Right atrium auricular region (tissue), 2 donors: ENCODE measurements at regions not wholly inside any gene's neighbourhood (a gene's known extent, or its start where the extent isn't known, plus 50 kb on each side); places are given as distances from the start of the nearest gene placed in this dataset.
"Not testable (repeated sequence)": the region's sequence is repeated elsewhere in the genome, so short reads cannot be mapped to it uniquely, and the experiment has no call there.

Experiments
- DNase-seq: peaks from one replicate; pipeline ENCODE4 v3.0.0-alpha.2; 2019; ENCODE audit warnings: low spot score
- H3K27ac ChIP-seq, 2 donors: fragments of 200-600 bp; sonication (generic); 1 replicate in 1 of 2; 2 replicates in 1 of 2; pipeline ENCODE4 v1.5.1; 2016 to 2019
- H3K27me3 ChIP-seq, 2 donors: fragments of 200-600 bp; sonication (generic); one replicate each; pipeline versions ENCODE4 v1.5.1 to v1.6.0; 2017 to 2019
- H3K36me3 ChIP-seq: fragments of 200-600 bp; sonication (generic); one replicate; pipeline ENCODE4 v1.5.1; 2016
- H3K4me1 ChIP-seq, 2 donors: fragments of 200-600 bp; sonication (generic); one replicate each; pipeline versions ENCODE4 v1.5.1 to v1.6.0; 2017 to 2019
- H3K4me3 ChIP-seq, 2 donors: fragments of 200-600 bp; sonication (generic); 1 replicate in 1 of 2; 2 replicates in 1 of 2; pipeline ENCODE4 v1.5.1; 2017 to 2019; ENCODE audit warnings: mild to moderate bottlenecking in 1 of 2, moderate library complexity in 1 of 2
- H3K9me3 ChIP-seq, 2 donors: fragments of 200-600 bp; sonication (generic); one replicate each; pipeline ENCODE4 v1.5.1; 2019
- TF ChIP-seq, protein P1 (sequence below), 2 donors: fragments of 200-600 bp; sonication (generic); IDR thresholded peaks; one replicate each; pipeline ENCODE4 v1.5.1; 2019; ENCODE audit warnings: antibody characterized with exemption in 2 of 2

DNA sequence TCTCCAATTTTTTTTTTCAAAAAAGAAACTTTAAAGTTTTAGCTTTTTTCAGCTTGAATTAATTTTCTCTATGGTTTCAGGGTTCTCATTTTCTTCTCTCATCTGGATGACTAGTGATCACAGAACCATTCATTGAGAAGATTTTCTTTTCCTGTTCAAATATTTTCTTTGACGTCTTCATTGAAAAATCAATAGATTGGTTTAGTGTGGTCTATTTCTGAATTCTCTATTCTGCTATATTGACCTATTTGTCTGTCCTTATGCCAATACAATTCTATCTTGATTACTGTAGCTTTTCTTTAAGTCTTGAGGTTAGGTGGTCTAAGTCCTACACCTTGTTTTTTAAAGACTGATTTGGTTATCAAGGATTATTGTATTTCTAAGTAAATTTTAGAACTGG, 150.2 kb upstream of the MAN1A1 start:
- no peaks in the 10 kb centered on the region for H3K4me1 ChIP-seq
- TF ChIP-seq, protein P1, sequence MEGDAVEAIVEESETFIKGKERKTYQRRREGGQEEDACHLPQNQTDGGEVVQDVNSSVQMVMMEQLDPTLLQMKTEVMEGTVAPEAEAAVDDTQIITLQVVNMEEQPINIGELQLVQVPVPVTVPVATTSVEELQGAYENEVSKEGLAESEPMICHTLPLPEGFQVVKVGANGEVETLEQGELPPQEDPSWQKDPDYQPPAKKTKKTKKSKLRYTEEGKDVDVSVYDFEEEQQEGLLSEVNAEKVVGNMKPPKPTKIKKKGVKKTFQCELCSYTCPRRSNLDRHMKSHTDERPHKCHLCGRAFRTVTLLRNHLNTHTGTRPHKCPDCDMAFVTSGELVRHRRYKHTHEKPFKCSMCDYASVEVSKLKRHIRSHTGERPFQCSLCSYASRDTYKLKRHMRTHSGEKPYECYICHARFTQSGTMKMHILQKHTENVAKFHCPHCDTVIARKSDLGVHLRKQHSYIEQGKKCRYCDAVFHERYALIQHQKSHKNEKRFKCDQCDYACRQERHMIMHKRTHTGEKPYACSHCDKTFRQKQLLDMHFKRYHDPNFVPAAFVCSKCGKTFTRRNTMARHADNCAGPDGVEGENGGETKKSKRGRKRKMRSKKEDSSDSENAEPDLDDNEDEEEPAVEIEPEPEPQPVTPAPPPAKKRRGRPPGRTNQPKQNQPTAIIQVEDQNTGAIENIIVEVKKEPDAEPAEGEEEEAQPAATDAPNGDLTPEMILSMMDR (IDR thresholded peaks at IDR 0.05), result no peak
- H3K9me3 ChIP-seq, result no peaks in the 10 kb centered on the region
- H3K4me3 ChIP-seq, result no peak overlapping the region
- H3K27me3 ChIP-seq, result no peaks in the 10 kb centered on the region
- no peak for DNase-seq
- no peak overlapping the region for H3K27ac ChIP-seq
- no peaks in the 10 kb centered on the region for H3K36me3 ChIP-seq

DNA sequence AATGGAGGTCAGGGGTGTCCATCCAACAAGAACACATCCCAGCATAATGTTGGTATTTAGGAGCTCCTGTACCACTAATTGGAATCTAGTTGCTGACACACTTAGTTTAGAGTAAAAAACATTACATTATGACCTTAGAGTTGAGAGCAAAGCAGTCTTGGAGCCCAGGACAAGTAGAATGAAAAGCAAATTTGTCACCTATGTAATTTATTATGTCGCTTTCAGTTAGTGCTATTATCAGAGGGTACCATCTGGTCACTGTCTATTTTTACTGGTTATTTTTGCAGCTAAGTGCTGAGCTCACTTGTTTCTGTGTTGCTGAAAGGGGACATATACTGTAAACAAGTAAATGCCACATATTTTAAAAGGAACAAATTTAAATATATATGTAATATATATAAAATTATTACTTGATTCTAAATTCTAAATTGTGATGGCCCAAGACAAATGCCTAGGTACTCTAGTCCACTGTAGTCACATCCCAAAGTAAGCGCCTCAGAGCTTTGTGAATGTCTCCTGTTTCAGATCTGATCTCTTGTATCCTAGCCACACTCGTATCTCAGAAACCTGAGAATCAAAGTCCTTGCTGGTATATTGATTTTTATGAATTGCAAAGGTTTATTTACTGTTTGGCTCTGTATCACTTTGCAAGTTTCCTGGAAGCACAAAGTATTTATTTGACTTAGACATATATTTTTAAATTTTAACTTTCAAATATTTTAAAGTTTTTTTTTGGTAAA, 148.6 kb upstream of the MAN1A1 start:
- TF ChIP-seq, protein P1 (IDR thresholded peaks at IDR 0.05), result no peak

DNA sequence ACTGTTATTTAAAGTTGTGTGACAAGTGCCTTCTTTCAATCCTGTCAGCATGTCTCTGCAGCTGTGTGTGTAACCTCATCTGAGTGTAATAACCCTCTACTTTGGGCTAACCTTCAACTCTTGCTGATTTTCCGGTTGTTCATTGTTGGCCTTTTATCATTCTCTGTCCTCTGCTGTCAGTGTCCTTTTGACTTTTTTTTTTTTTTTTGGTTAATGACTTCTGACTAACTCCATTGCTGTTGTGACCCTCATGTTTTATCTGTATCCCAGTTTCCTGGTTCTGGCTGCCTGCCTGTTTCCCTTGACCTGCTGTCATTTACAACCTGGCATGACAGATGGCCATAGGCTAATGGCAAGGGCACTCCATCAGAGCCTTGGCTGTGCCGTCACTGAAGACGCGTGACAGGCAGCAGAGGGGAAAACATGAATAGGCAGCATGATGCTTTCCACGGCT, 145.7 kb upstream of the MAN1A1 start:
- no peak overlapping the region for H3K27ac ChIP-seq
- TF ChIP-seq, protein P1 (IDR thresholded peaks at IDR 0.05), result no peak
- H3K9me3 ChIP-seq, result no peaks in the 10 kb centered on the region
- H3K4me3 ChIP-seq, result no peak overlapping the region
- H3K27me3 ChIP-seq, result no peaks in the 10 kb centered on the region
- H3K36me3 ChIP-seq, result no peaks in the 10 kb centered on the region
- DNase-seq, result no peak
- no peaks in the 10 kb centered on the region for H3K4me1 ChIP-seq

More for the DNA sequence above, 148.6 kb upstream of the MAN1A1 start:
- Histone ChIP-seq H3K36me3 (no peaks in the 10 kb centered on the region), H3K9me3 (no peaks in the 10 kb centered on the region), H3K27ac (no peak overlapping the region), H3K4me3 (no peak overlapping the region), H3K27me3 (no peaks in the 10 kb centered on the region), H3K4me1 (no peaks in the 10 kb centered on the region)
- no peak for DNase-seq

DNA sequence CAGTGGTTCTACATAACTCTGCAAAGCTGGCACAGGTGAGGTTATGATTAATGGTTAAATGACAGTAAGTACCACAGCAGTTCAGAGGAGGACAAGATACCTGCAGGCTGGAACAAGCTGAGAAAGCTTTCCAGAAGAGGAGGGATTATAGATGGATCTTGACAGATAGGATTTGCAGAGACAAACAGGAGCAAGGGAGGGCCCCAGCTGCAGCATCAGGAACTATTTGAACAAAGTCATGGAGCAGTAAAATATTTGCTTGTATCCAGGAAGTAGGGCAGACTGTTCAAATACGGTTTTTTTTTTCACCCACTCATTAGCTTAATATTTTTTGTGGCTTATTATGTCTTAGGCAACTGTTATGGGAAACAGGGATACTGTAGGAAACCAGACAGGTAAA, 144.4 kb upstream of the MAN1A1 start:
- Histone ChIP-seq H3K36me3 (no peaks in the 10 kb centered on the region), H3K4me3 (no peak overlapping the region), H3K9me3 (no peaks in the 10 kb centered on the region), H3K27me3 (no peaks in the 10 kb centered on the region), H3K4me1 (no peaks in the 10 kb centered on the region), H3K27ac (no peak overlapping the region)
- TF ChIP-seq, protein P1 (IDR thresholded peaks at IDR 0.05), result no peak
- no peak for DNase-seq

DNA sequence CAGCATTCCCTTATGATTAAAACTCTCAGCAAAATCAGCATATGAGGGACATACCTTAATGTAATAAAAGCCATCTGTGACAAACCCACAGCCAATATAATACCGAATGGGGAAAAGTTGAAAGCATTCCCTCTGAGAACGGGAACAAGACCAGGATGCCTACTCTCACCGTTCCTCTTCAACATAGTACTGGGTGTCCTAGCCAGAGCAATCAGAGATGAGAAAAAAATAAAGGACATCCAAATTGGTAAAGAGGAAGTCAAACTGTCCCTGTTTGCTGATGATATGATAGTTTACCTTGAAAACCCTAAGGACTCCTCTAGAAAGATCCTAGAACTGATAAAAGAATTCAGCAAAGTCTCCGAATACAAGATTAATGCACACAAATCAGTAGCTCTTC, 141.6 kb upstream of the MAN1A1 start:
- not testable (repeated sequence) for H3K4me3 ChIP-seq, H3K27ac ChIP-seq, H3K36me3 ChIP-seq, DNase-seq, H3K27me3 ChIP-seq, H3K9me3 ChIP-seq, H3K4me1 ChIP-seq

DNA sequence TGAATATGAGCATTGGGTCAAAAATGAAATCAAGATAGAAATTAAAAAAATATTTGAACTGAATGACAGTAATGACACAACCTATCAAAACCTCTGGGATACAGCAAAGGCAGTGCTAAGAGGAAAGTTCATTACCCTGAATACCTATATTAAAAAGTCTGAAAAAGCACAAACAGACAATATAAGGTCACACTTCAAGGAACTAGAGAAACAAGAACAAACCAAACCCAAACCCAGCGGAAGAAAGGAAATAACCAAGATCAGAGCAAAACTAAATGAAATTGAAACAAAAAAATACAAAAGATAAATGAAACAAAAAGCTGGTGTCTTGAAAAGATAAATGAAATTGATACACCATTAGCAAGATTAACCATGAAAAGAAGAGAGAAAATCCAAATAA, 140.5 kb upstream of the MAN1A1 start:
- H3K27me3 ChIP-seq, DNase-seq, H3K27ac ChIP-seq, H3K4me1 ChIP-seq, H3K36me3 ChIP-seq, H3K4me3 ChIP-seq, H3K9me3 ChIP-seq: not testable (repeated sequence)

DNA sequence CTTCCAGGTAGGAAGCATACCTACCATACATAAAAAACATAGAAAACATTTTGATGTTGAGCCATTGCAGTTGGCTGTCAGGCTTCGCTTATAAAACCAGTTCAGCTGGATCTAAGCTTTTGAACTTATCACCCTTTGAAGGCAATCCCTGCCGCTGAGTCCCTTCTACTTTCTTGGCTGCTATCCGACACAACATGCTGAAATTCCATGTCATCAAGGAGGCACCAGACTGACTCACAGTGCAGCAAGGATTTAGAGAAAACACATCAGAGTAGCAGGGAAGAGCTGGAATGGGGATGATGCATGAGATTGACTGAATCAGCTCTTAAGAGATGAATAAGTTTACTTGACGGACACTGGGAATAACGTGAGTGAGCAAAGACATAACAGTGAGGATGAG, 135.0 kb upstream of the MAN1A1 start:
- no peaks in the 10 kb centered on the region for H3K9me3 ChIP-seq
- no peak for DNase-seq
- no peaks in the 10 kb centered on the region for H3K36me3 ChIP-seq
- H3K27me3 ChIP-seq, result no peaks in the 10 kb centered on the region
- H3K4me1 ChIP-seq, result no peaks in the 10 kb centered on the region
- TF ChIP-seq, protein P1 (IDR thresholded peaks at IDR 0.05), result no peak
- no peak overlapping the region for H3K27ac ChIP-seq
- no peak overlapping the region for H3K4me3 ChIP-seq
